ENCODE measurements at regions not wholly inside any gene's neighbourhood (a gene's known extent, or its start where the extent isn't known, plus 50 kb on each side); places are given as distances from the start of the nearest gene placed in this dataset.

DNA sequence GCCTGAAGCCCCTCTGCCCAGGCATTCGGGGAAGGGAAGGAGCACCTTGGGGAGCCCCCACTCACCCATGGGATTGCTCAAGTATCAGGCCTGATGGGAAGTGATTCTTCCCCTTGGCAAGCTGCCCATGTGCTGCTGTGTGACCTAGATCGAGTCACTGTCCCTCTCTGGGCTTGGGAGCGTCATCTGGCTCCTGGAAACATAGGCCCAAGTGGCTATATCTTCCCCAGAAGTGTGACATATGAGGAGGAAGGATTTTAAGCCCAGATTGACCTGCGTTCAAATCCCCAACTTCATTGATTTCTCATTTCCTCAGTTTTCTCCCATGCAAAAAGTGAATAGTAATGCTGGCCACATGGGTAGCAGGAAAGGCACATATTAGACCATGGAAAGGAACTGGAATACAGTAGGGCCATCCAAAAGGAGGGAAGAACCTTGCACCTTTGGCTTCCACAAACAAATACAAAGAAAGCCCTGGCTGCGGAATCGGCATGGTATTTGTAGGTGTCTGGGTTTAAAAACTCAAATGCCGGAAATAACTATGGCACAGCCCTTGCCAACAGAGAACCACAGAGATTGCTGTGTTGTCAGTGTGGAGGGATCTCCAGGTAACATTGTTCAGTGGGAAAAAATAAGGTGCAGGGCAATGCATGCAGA lies 169.5 kb upstream of the ZMIZ1 start:
- TF ChIP-seq, protein P1, sequence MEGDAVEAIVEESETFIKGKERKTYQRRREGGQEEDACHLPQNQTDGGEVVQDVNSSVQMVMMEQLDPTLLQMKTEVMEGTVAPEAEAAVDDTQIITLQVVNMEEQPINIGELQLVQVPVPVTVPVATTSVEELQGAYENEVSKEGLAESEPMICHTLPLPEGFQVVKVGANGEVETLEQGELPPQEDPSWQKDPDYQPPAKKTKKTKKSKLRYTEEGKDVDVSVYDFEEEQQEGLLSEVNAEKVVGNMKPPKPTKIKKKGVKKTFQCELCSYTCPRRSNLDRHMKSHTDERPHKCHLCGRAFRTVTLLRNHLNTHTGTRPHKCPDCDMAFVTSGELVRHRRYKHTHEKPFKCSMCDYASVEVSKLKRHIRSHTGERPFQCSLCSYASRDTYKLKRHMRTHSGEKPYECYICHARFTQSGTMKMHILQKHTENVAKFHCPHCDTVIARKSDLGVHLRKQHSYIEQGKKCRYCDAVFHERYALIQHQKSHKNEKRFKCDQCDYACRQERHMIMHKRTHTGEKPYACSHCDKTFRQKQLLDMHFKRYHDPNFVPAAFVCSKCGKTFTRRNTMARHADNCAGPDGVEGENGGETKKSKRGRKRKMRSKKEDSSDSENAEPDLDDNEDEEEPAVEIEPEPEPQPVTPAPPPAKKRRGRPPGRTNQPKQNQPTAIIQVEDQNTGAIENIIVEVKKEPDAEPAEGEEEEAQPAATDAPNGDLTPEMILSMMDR (IDR thresholded peaks at IDR 0.05; ENCODE audit: unreplicated experiment) = no peak
- Mint-ChIP-seq H3K36me3 (ENCODE audit: low read depth, unreplicated experiment) (no peaks in the 10 kb centered on the region), H3K9me3 (ENCODE audit: unreplicated experiment) (no peaks in the 10 kb centered on the region), H3K27me3 (ENCODE audit: unreplicated experiment) (no peaks in the 10 kb centered on the region), H3K4me3 (ENCODE audit: unreplicated experiment) (no peak overlapping the region), H3K4me1 (ENCODE audit: unreplicated experiment) (peaks cover 13% of the 10 kb centered on the region), H3K27ac (ENCODE audit: unreplicated experiment) (no peak overlapping the region)
- DNase-seq (ENCODE audit: low spot score) = no peak

DNA sequence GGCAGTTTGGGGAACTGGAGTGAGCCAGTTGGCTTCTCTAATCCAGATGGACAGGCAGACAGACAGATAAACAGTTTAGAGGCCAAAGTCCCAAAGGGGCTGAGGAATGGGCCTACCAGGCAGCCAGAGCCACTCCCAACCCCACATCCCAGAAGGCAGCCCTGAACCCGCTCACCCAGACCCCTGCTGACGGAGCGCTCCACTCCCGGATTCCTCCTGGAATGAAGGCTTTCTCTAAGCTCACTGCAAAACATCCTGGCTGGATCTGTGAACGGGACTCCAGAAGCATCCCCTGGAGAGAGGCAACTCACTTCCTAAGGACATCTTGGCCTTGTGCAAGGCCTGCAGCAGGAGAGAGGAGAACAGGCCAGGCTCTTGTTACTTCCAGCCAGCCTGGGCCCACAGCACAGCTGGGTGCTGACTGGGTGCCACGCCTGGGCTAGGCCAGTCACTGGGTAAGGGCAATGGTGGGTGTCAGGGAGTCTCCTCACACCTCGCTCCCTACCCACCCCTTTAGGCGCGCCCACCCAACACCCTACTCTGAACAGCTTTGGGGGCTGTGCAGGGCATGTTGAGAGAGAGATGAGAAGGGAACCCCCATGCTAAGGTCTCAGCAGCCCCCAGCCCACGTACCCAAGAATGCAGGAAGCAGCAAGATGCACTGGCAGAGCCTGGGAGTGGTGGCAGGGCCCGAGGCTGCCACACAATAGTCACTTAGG lies 168.6 kb upstream of the ZMIZ1 start:
- TF ChIP-seq, protein P1 (IDR thresholded peaks at IDR 0.05; ENCODE audit: unreplicated experiment) = no peak
- H3K27me3 Mint-ChIP-seq (ENCODE audit: unreplicated experiment) = no peaks in the 10 kb centered on the region
- H3K9me3 Mint-ChIP-seq (ENCODE audit: unreplicated experiment) = no peaks in the 10 kb centered on the region

DNA sequence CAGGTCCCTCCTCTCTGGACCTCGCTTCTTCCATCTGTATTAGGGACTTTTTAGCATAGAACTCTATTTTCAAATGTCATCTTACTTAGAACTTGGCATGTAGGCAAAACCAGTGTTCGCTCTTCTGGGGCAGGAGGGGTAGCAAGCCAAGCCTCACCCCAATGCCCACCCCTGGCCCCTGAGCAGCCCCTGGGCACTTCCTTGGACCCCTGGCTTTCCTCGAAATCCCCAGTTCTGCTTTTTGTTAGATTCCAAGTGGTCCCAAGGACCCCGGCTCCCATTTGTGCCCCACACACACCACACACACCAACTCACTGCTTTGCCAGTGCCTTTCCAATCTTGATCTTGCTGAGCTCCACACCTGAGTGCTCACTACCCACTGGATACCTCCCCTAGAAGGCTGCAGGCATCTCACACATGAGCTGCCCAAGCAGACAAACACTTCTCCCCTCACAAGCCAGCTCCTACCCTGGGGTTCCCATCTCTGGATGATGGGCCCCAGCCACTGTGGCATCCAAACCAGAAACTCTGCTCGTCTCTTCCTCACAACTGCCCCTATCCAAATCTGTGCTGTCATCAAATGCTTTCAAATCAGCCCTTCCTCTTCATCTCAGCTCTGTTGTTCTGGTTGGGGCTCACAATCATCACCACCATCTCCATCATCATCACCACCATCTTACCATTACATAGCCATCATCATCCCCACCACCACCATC lies 167.9 kb upstream of the ZMIZ1 start:
- no peaks in the 10 kb centered on the region for H3K9me3 Mint-ChIP-seq (ENCODE audit: unreplicated experiment)

More for the DNA sequence above, 168.6 kb upstream of the ZMIZ1 start:
- Mint-ChIP-seq H3K4me1 (ENCODE audit: unreplicated experiment) (peaks cover 3% of the 10 kb centered on the region), H3K27ac (ENCODE audit: unreplicated experiment) (no peak overlapping the region), H3K4me3 (ENCODE audit: unreplicated experiment) (no peak overlapping the region), H3K36me3 (ENCODE audit: low read depth, unreplicated experiment) (no peaks in the 10 kb centered on the region)
- DNase-seq (ENCODE audit: low spot score) = no peak

DNA sequence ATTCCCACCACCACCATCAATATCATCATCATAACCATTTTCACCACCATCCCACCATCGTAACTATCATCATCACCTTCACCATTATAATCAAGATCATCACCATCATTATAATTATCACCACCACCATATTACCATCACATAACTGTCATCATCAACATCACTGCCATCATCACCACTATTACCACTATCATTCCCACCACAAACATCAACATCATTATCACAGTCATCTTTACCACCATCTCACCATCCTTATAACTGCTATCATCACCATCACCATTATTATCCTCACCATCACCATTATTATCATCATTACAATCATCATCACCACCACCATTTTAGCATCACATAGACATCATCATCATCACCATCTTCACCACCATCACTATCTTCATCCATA lies 167.1 kb upstream of the ZMIZ1 start:
- Mint-ChIP-seq H3K9me3 (ENCODE audit: unreplicated experiment) (no peaks in the 10 kb centered on the region), H3K4me1 (ENCODE audit: unreplicated experiment) (no peaks in the 10 kb centered on the region), H3K4me3 (ENCODE audit: unreplicated experiment) (no peak overlapping the region), H3K27me3 (ENCODE audit: unreplicated experiment) (no peaks in the 10 kb centered on the region), H3K27ac (ENCODE audit: unreplicated experiment) (no peak overlapping the region), H3K36me3 (ENCODE audit: low read depth, unreplicated experiment) (no peaks in the 10 kb centered on the region)
- TF ChIP-seq, protein P1 (IDR thresholded peaks at IDR 0.05; ENCODE audit: unreplicated experiment) = no peak
- DNase-seq (ENCODE audit: low spot score) = no peak

More for the DNA sequence above, 167.9 kb upstream of the ZMIZ1 start:
- H3K36me3 Mint-ChIP-seq (ENCODE audit: low read depth, unreplicated experiment) = no peaks in the 10 kb centered on the region
- DNase-seq (ENCODE audit: low spot score) = no peak
- no peaks in the 10 kb centered on the region for H3K27me3 Mint-ChIP-seq (ENCODE audit: unreplicated experiment)
- TF ChIP-seq, protein P1 (IDR thresholded peaks at IDR 0.05; ENCODE audit: unreplicated experiment) = no peak
- H3K4me3 Mint-ChIP-seq (ENCODE audit: unreplicated experiment) = no peak overlapping the region
- no peak overlapping the region for H3K27ac Mint-ChIP-seq (ENCODE audit: unreplicated experiment)
- no peaks in the 10 kb centered on the region for H3K4me1 Mint-ChIP-seq (ENCODE audit: unreplicated experiment)
